HG03432 (cell line): ENCODE measurements at regions not wholly inside any gene's neighbourhood (a gene's known extent, or its start where the extent isn't known, plus 50 kb on each side); places are given as distances from the start of the nearest gene placed in this dataset.

Experiments
- ATAC-seq: cut with Tn5 transposase; IDR thresholded peaks from one replicate; pipeline ENCODE4 v1.9.1; 2021; ENCODE audit warnings: mild to moderate bottlenecking, moderate library complexity; ENCODE audit not compliant: unreplicated experiment

GRCh38 chr6:44531442-44532015 is 144.0 kb downstream of the CDC5L start:
- no peak for ATAC-seq

DNA sequence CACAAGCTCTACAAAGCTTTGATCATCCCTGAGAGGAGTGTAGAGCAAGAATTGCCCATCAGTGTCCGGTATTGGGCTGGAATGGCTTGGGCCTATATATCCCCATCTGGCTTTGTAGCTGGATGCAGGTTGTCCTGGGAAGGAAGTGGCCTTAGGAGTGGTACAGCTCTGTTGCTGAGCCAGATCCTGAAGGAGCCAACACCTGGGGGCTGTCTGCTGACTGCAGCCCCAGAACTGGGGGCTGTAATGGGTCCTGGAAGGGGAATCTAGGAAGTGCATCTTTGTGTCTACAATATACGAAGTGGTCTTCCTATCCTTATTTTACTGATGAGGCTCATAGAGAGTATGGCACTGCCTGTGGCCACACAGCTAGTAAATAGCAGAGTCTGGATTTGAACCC is 145.9 kb downstream of the CDC5L start:
- ATAC-seq = no peak

DNA sequence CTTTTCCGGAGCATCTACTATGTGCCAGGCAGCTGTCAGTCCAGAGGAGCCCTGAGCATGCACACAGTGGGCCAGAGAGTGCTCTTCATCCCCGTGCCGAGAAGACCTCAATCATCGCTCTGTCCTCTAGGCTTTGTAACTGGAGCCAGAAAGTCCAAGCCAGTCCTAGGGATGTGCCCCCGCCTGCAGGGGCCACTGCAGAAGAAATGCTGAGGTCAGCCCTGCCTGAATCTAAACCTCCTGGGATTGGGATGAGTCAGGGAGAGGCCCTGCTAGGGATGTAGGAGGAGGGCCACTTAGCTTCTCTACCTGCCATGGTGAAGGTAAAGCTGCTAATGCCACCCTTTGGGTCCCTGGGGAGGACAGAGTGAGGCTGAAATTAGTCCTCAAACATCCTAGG is 146.8 kb downstream of the CDC5L start:
- no peak for ATAC-seq

GRCh38 chr6:44535446-44535845 is 147.9 kb downstream of the CDC5L start:
- ATAC-seq = no peak

GRCh38 chr6:44535967-44536366 is 148.5 kb downstream of the CDC5L start:
- ATAC-seq = no peak

- ATAC-seq = no peak
Measured at GRCh38 chr6:44537306-44538049, 150.0 kb downstream of the CDC5L start.

DNA sequence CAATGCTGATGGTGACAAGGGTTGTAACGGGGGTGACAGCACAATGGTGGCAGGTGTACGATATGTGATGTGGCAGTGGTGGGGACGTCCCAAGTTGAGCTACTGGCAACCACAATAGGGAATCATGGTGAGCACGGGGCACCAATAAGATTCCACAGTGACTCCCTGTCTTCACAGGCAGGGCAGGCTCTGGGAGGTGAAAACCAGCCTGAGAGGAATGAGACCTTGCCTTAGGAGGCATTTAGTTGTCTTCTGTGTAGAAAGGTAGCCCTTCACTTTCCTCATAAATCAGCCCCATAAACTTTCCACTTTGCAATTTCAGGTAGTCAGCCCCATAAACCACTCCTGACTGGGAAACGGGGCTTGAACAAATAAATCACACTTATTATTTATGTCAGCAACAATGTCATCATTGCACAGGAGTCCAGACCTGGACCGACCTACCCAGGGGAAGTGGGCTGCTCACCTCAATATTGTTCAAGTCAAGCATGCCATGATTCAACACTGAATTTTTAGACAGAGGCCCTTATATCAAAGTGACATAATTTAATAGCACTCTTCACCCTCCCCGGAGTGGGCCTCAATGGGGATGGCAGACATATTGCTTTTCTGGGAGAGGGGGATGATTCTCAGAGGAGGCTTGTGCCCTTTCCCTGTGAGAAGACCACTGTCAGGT is 150.8 kb downstream of the CDC5L start:
- ATAC-seq = no peak

- ATAC-seq = no peak
Measured at GRCh38 chr6:44538807-44539201, 151.3 kb downstream of the CDC5L start.

DNA sequence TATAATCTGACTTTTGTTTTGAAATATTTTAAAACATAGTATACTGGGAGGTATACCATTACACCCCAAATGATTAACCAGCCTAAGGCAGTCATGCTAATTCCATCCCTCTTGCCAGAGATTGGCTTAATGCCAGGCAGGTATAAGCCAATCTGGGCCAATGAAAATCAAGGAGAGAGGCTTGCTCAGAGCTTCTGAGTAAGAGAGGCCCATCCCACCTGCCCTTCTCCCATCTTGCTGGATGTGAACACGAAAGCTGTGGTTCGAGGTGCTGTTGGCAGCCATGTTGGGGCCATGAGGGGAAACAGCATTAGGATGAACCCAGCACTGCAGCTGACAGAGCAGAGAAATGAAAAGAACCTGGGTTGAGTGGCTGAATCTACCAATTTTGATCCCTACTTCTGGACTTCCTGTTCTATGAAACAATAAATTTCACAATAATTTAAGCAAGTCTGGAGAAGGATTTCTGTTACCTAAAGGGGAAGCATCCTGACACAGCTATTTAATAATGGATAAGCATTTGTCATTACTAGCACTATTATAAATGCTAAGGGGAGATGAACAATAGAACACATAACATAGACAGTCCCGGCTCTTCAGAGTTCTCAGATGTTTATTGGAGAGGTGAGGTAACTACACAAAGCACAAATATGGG is 152.3 kb downstream of the CDC5L start:
- ATAC-seq = no peak

- ATAC-seq = no peak
Measured at GRCh38 chr6:44540881-44541280, 153.4 kb downstream of the CDC5L start.

GRCh38 chr6:44542401-44543116 is 155.1 kb downstream of the CDC5L start:
- no peak for ATAC-seq

- no peak for ATAC-seq
Measured at GRCh38 chr6:44543664-44544063, 156.2 kb downstream of the CDC5L start.

GRCh38 chr6:44545224-44545623 is 157.7 kb downstream of the CDC5L start:
- no peak for ATAC-seq

DNA sequence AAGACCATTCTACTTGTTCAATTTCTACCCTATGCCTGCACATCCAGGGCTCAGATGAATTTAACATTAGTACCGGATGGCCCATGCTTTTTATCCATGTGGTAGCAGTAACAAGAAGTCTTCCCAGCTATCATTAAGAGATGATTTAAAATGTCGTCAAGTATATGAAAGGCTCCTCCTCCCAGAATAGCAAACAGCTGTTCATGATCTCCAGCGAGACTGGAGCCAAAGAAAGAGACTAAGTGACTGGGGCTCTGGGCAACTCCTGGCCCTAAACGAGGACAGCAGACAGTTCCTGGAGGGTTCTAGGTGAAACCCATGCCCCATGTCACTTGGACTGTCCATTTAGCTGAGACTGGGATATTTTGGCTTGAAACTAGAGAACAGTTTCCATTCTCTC is 160.8 kb downstream of the CDC5L start:
- no peak for ATAC-seq

DNA sequence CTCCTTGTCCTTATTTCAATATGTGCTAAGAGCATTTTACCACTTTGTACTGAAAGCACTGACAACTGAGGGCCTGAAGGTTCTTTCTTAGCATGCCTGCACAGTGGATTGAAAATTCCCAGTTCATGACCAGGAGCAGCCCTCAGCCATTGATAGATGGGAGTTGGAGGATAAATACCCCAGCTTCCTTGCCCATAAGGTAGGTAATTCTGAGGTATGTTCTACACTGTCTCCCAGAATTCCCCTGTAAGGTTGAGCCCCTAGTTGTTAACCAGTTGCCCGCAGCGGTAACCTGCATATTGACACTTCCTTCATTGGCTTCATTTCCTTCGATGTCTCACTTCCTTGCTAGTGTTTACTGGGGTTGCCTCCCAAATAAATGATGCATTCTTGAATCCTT is 162.0 kb downstream of the CDC5L start:
- ATAC-seq = no peak

GRCh38 chr6:44554194-44554593 is 166.7 kb downstream of the CDC5L start:
- no peak for ATAC-seq

GRCh38 chr6:44554861-44555260 is 167.4 kb downstream of the CDC5L start:
- ATAC-seq = no peak

- no peak for ATAC-seq
Measured at GRCh38 chr6:44556046-44556445, 168.5 kb downstream of the CDC5L start.

DNA sequence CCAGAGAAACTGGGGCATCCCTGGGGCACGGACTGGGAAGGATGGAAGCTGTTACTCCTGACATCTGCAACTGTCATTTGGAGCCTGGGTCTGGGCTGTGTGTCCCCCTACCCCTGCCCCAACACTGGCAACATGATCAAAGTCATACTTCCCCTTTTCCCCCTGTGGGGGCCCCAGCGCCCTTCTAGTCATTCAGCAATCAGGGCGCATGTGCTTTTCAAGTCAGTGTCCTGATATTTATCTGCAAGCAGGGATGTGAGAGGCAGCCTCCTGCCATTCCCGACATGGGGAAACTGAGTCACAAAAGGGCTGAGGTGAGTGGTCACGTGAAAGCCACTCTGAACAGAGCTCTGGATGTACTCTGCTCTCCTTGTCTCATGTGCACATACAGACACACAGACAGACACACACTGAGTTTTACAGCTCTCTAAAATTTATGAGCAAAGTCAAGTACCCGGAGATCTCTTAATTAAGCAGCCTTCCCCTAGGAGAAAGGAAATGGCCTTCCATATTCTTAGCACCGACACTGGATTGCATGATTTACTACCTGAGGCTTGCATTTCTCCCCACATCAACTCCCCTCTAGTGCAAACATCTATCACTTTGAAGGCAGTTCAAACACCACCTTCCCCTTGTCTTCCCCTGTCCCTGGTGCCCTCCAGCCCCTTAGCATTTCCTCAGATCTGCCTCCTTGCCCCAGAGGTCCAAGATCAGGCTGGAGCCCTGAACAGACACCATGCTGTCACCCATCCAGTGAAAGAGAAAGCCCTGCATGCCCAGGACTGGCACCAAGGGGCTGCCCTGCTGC is 170.7 kb downstream of the CDC5L start:
- ATAC-seq = no peak

DNA sequence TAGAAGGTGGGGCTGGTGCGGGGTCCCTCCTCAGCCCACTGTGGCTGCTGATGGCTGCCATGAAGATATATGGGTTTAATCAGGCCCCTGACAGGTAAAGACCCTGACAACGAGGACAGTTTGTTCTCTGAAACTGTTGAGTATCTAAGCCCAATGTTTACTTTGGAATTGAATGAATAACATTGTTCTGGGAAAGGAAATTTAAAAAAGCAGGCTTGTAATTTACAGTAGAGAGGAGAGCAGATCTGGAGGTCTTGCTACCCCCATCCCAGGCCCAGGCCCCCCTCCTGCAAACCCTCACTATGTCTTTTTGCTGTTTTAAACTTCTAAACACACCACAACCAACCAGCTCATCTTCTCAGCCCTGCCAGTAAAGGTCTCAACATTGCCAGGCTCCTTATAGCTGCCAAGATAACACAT is 171.3 kb downstream of the CDC5L start:
- no peak for ATAC-seq
